ENCODE measurements at regions not wholly inside any gene's neighbourhood (a gene's known extent, or its start where the extent isn't known, plus 50 kb on each side); places are given as distances from the start of the nearest gene placed in this dataset.

GRCh38 chr2:71879509-71880184 is 268.0 kb downstream of the CYP26B1 start:
- Histone ChIP-seq H3K9ac (no peak overlapping the region), H4K20me1 (ENCODE audit: insufficient read depth) (no peaks in the 10 kb centered on the region), H3K4me3 (ENCODE audit: low read depth in 2 of 2, low read length in 1 of 2) (no peak overlapping the region), H3K4me2 (no peak overlapping the region), H3K9me2 (no peaks in the 10 kb centered on the region), H3K27me3 (ENCODE audit: insufficient read depth) (no peaks in the 10 kb centered on the region), H3K79me2 (ENCODE audit: insufficient read depth) (no peaks in the 10 kb centered on the region), H3K9me3 (no peaks in the 10 kb centered on the region), H3K36me3 (replicated peaks in 1 of 2; ENCODE audit: control insufficient read depth in 1 of 2, insufficient read depth in 2 of 2, low read length in 1 of 2) (no peaks in the 10 kb centered on the region), H3K4me1 (ENCODE audit: control insufficient read depth in 1 of 2, insufficient read depth in 2 of 2, low read depth in 1 of 2, low read length in 1 of 2) (peaks cover 35% of the 10 kb centered on the region in 2 experiments), H3K27ac (ENCODE audit: low read depth in 2 of 2, low read length in 1 of 2) (no peak overlapping the region; a peak in 1 of 4 replicates), H3F3A (replicated peaks; ENCODE audit: insufficient read depth) (no peaks in the 10 kb centered on the region), H2AFZ (ENCODE audit: low read depth) (no peak overlapping the region)
- 53% methylated on average over 8 of the region's 13 CpGs for WGBS (ENCODE audit: low lambda C conversion rate)
- POLR2A ChIA-PET, result no interaction called here
- CTCF ChIA-PET, result interaction anchor here (0.9 to 2.1 kb wide), 5 partner anchors 9 to 726 kb away, joined by 3 to 7 read pairs (median 5); no protein-coding TSS in a partner anchor
- no peak for TF ChIP-seq MXI1 (IDR thresholded peaks at IDR 0.05; ENCODE audit: low read depth, low read length)
- no peak for TF ChIP-seq TEAD4 (IDR thresholded peaks at IDR 0.05; ENCODE audit: borderline replicate concordance, insufficient read depth)
- no peak for TF ChIP-seq CHD2 (IDR thresholded peaks at IDR 0.05; ENCODE audit: low read length, partially characterized antibody)
- no peak for TF ChIP-seq NRF1 (IDR thresholded peaks at IDR 0.05; ENCODE audit: low read depth, low read length)
- no peak for TF ChIP-seq SIN3A (IDR thresholded peaks at IDR 0.05; ENCODE audit: borderline replicate concordance, low read depth, low read length)
- no peak for TF ChIP-seq YY1 (IDR thresholded peaks at IDR 0.05; ENCODE audit: low read depth)
- no peak for TF ChIP-seq EP300 (IDR thresholded peaks at IDR 0.05; ENCODE audit: borderline replicate concordance in 1 of 2, low read depth in 1 of 2, low read length in 1 of 2)
- TF ChIP-seq RXRA (IDR thresholded peaks at IDR 0.05; ENCODE audit: borderline replicate concordance, low read depth), result no peak
- TF ChIP-seq GATA2 (CRISPR knock-in tag; IDR thresholded peaks at IDR 0.05), result no peak
- no peak for TF ChIP-seq TCF12 (IDR thresholded peaks at IDR 0.05)
- TF ChIP-seq JUND (IDR thresholded peaks at IDR 0.05), result no peak
- TF ChIP-seq FOXM1 (IDR thresholded peaks at IDR 0.05; ENCODE audit: low read depth), result no peak
- TF ChIP-seq SMC3 (IDR thresholded peaks at IDR 0.05; ENCODE audit: low read depth, low read length), result no peak
- TF ChIP-seq TAF1 (IDR thresholded peaks at IDR 0.05; ENCODE audit: borderline replicate concordance, low read depth, low read length), result no peak
- no peak for TF ChIP-seq RFX5 (IDR thresholded peaks at IDR 0.05; ENCODE audit: low read length)
- no peak for DNase-seq

DNA sequence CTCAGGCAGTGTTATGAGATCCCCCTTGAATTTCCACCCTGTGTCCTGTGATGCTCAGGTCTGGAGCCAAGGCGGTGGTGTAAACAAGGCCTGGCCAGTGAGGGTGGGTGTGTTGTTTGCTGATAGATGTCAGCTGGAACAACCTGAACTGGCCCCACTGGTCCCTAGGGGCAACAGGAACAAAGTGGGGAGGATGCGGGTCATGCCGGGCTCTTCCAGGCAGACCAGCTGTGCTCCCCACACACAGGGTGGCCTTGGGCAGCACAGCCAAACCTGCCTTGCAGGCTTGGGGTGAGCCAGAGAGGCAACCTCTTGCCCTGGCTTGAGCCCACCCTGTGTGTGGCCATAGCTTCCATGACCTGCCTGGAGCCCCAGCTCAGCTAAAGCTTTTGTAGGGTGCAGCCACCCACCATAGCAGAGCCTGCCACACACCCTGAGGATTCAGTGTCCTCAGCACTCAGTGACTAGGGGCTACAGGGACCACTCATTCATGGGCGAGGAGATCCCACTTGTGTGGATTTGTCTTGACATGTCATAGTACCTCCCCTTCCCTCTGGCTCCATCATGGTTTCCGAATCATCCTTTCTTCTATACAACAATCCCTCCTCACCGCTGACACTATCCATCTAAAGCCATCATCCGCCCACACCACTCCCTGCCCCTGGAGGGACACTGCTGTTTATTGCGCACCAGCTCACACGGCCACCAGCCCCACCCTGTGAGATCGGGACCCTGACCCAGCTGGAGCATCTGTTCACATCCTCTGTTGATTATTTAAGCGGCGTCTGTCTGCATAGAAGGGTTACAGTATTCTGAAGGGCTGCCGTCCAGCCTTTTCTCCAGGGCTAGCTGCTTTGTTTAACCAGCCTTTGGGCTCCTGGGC is 268.8 kb downstream of the CYP26B1 start:
- no peak overlapping the region for H3K4me3 ChIP-seq (ENCODE audit: low read depth in 2 of 2, low read length in 1 of 2)
- no peaks in the 10 kb centered on the region for H3K79me2 ChIP-seq (ENCODE audit: insufficient read depth)
- peaks cover 31% of the 10 kb centered on the region in 2 experiments for H3K4me1 ChIP-seq (ENCODE audit: control insufficient read depth in 1 of 2, insufficient read depth in 2 of 2, low read depth in 1 of 2, low read length in 1 of 2)
- DNase-seq, result no peak
- no peaks in the 10 kb centered on the region for H3K9me2 ChIP-seq
- no peaks in the 10 kb centered on the region for H3K27me3 ChIP-seq (ENCODE audit: insufficient read depth)
- no peak overlapping the region for H3K27ac ChIP-seq (ENCODE audit: low read depth in 2 of 2, low read length in 1 of 2)
- no peaks in the 10 kb centered on the region for H3F3A ChIP-seq (replicated peaks; ENCODE audit: insufficient read depth)
- H2AFZ ChIP-seq (ENCODE audit: low read depth), result no peak overlapping the region
- no peak overlapping the region for H3K9ac ChIP-seq
- H3K4me2 ChIP-seq, result no peak overlapping the region
- no peaks in the 10 kb centered on the region for H3K9me3 ChIP-seq
- CTCF ChIA-PET, result interaction anchor here (1.1 to 2.1 kb wide), 4 partner anchors 8 to 727 kb away, joined by 3 to 7 read pairs (median 6); no protein-coding TSS in a partner anchor
- 51% methylated on average over 8 of the region's 13 CpGs for WGBS (ENCODE audit: low lambda C conversion rate)
- H3K36me3 ChIP-seq (replicated peaks in 1 of 2; ENCODE audit: control insufficient read depth in 1 of 2, insufficient read depth in 2 of 2, low read length in 1 of 2), result no peaks in the 10 kb centered on the region
- H4K20me1 ChIP-seq (ENCODE audit: insufficient read depth), result no peaks in the 10 kb centered on the region
- POLR2A ChIA-PET, result no interaction called here
- TF ChIP-seq TCF12 (IDR thresholded peaks at IDR 0.05) (no peak), EP300 (IDR thresholded peaks at IDR 0.05; ENCODE audit: borderline replicate concordance in 1 of 2, low read depth in 1 of 2, low read length in 1 of 2) (no peak), FOXM1 (IDR thresholded peaks at IDR 0.05; ENCODE audit: low read depth) (no peak), SIN3A (IDR thresholded peaks at IDR 0.05; ENCODE audit: borderline replicate concordance, low read depth, low read length) (no peak), RCOR1 (IDR thresholded peaks at IDR 0.05; ENCODE audit: low read length) (no peak), GABPA (IDR thresholded peaks at IDR 0.05; ENCODE audit: low read depth) (no peak), YY1 (IDR thresholded peaks at IDR 0.05; ENCODE audit: low read depth) (no peak), ELF1 (IDR thresholded peaks at IDR 0.05) (no peak), CHD2 (IDR thresholded peaks at IDR 0.05; ENCODE audit: low read length, partially characterized antibody) (no peak), EZH2phosphoT487 (IDR thresholded peaks at IDR 0.05; ENCODE audit: borderline replicate concordance, low read depth) (no peak)
- TF ChIP-seq, protein P1, sequence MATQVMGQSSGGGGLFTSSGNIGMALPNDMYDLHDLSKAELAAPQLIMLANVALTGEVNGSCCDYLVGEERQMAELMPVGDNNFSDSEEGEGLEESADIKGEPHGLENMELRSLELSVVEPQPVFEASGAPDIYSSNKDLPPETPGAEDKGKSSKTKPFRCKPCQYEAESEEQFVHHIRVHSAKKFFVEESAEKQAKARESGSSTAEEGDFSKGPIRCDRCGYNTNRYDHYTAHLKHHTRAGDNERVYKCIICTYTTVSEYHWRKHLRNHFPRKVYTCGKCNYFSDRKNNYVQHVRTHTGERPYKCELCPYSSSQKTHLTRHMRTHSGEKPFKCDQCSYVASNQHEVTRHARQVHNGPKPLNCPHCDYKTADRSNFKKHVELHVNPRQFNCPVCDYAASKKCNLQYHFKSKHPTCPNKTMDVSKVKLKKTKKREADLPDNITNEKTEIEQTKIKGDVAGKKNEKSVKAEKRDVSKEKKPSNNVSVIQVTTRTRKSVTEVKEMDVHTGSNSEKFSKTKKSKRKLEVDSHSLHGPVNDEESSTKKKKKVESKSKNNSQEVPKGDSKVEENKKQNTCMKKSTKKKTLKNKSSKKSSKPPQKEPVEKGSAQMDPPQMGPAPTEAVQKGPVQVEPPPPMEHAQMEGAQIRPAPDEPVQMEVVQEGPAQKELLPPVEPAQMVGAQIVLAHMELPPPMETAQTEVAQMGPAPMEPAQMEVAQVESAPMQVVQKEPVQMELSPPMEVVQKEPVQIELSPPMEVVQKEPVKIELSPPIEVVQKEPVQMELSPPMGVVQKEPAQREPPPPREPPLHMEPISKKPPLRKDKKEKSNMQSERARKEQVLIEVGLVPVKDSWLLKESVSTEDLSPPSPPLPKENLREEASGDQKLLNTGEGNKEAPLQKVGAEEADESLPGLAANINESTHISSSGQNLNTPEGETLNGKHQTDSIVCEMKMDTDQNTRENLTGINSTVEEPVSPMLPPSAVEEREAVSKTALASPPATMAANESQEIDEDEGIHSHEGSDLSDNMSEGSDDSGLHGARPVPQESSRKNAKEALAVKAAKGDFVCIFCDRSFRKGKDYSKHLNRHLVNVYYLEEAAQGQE (IDR thresholded peaks at IDR 0.05; ENCODE audit: low read depth, low read length), result no peak
- TF ChIP-seq, protein P2, sequence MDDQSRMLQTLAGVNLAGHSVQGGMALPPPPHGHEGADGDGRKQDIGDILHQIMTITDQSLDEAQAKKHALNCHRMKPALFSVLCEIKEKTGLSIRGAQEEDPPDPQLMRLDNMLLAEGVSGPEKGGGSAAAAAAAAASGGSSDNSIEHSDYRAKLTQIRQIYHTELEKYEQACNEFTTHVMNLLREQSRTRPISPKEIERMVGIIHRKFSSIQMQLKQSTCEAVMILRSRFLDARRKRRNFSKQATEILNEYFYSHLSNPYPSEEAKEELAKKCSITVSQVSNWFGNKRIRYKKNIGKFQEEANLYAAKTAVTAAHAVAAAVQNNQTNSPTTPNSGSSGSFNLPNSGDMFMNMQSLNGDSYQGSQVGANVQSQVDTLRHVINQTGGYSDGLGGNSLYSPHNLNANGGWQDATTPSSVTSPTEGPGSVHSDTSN (IDR thresholded peaks at IDR 0.05), result no peak

Measured in SK-N-SH (cell line).